Stimulated activated CD4-positive, alpha-beta T cell treated with anti-CD3 and anti-CD28 coated beads, Interleukin-4, amount 100 ng/mL, for 1 hour (primary cell): ENCODE measurements at regions not wholly inside any gene's neighbourhood (a gene's known extent, or its start where the extent isn't known, plus 50 kb on each side); places are given as distances from the start of the nearest gene placed in this dataset.
"Not testable (repeated sequence)": the region's sequence is repeated elsewhere in the genome, so short reads cannot be mapped to it uniquely, and the experiment has no call there.

Experiments used
- DNase-seq: peaks from one replicate; pipeline ENCODE4 v3.0.0-alpha.2; 2020

GRCh38 chr11:37370817-37371216 lies 772.8 kb upstream of the RAG2 start:
- no peak for DNase-seq

- DNase-seq, result no peak
Observed at GRCh38 chr11:37364246-37364839, 766.3 kb upstream of the RAG2 start.

GRCh38 chr11:37353192-37353591 lies 755.2 kb upstream of the RAG2 start:
- no peak for DNase-seq

- DNase-seq, result no peak
Observed at GRCh38 chr11:37352485-37352884, 754.4 kb upstream of the RAG2 start.

GRCh38 chr11:37343290-37343689 lies 745.3 kb upstream of the RAG2 start:
- DNase-seq, result no peak

DNA sequence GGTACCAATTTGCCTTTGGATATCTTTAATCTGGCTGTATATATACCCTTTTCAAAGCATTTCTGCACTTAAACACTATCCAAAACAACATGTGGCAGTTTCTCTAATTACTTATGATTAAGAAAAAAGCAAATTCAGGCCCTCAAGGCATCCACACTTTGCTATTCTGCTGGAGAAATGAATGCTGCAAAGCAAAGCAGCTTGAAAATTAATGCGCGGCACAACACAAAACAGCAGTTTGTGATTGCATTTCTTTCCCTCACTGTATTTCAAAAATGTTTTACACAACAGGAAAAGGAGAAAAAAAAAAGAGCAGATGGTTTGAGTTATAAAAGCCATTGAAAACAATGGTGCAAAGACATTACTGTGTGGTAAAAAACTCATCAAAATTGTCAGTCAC lies 738.4 kb upstream of the RAG2 start:
- no peak for DNase-seq

DNA sequence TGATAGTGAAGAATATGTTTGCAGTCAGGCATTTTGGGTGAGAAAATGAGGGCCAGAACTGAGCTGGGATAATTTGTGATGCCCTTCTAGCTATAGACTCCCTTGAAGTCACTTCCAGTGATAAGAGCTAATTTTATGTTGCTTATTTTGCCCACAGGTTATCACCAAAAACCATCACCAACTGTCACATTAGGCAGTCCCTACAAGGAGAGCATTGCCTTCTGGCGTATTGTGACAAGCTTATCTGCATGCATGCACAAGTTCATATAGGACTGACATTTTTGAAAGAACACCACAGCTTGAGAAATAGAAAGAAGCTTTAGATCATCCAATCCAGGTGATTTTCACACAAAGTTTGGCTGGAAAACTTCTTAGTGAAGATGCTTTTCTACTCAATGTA lies 735.3 kb upstream of the RAG2 start:
- DNase-seq, result no peak

- no peak for DNase-seq
Observed at GRCh38 chr11:37323843-37324242, 725.8 kb upstream of the RAG2 start.

GRCh38 chr11:37322333-37323194 lies 724.5 kb upstream of the RAG2 start:
- DNase-seq, result no peak

DNA sequence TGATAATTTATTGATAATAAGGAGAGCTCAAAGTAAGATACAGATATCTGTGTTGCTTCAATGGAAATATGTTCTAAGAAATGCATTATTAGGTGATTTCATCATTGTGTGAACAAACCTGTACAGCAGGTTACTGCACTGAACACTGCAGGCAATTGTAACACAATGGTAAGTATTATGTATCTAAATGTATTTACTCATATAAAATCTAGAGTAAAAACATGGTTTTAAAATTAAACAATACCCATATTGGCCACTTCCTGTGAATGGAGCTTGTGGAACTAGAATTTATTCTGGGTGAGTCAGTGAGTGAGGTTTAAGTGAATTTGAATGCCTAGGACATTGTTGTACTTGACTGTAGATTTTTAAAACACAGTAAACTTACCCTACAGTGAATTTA lies 722.9 kb upstream of the RAG2 start:
- no peak for DNase-seq

GRCh38 chr11:37317803-37318202 lies 719.8 kb upstream of the RAG2 start:
- no peak for DNase-seq

DNA sequence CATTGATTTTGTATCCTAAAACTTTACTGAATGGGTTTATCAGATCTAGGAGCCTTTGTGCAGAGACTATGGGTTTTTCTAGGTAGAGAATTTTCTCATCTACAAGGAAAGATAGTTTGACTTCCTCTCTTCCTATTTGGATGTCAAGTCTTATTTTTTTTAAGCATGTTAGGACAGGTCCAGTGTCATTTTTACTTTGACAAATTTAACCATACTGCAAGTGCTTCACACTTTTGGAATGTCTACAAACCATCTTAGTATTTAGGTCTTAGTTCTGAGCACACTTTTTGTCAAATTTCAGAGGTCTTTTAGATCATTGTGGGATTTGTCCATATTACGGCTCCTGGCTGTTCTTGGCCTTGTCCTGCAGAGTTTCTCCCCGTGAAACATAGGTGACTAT lies 715.2 kb upstream of the RAG2 start:
- DNase-seq, result no peak

GRCh38 chr11:37306563-37306962 lies 708.5 kb upstream of the RAG2 start:
- DNase-seq, result no peak

GRCh38 chr11:37301405-37301804 lies 703.4 kb upstream of the RAG2 start:
- DNase-seq, result not testable (repeated sequence)

- no peak for DNase-seq
Observed at GRCh38 chr11:37298173-37298572, 700.1 kb upstream of the RAG2 start.

DNA sequence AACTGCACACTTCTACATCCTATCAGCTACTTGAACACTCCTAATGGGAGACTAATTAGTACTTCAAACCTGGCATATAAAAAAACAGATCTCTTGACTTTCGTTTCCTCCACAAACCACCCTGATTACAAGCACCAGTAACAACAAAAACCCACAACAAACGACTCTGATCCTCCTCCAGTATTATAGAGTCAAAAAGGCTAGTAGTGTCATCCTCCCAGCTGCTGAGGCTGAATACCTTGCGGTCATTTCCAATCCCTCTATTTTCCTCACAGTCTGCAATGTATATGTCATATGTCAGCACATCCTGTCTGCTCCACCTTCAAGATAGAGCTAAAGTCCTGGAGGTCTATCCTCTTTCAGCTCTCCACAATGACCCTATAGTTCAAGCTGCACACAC lies 688.9 kb upstream of the RAG2 start:
- DNase-seq, result no peak

DNA sequence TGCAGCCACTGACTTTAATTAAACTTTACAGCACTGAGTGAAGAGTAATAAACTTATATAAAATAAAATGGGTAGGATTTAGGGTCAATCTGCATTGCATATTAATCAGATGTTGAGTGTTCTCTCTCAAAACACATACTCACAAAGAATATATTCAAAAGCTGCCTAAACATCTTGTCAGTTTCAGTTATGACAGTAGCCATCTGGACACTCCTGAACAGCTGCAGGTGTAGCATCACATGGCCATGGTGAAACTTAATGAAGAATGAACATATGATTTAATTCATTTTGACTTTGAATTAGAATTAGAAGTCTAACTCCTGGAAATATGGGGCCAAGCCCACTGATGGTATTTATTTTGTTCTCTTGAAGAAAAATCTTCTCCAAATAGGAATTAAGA lies 684.3 kb upstream of the RAG2 start:
- DNase-seq, result no peak

GRCh38 chr11:37280200-37280599 lies 682.2 kb upstream of the RAG2 start:
- DNase-seq, result no peak

- no peak for DNase-seq
Observed at GRCh38 chr11:37277896-37278465, 679.9 kb upstream of the RAG2 start.

GRCh38 chr11:37264783-37265182 lies 666.7 kb upstream of the RAG2 start:
- no peak for DNase-seq

GRCh38 chr11:37264060-37264459 lies 666.0 kb upstream of the RAG2 start:
- DNase-seq, result no peak

DNA sequence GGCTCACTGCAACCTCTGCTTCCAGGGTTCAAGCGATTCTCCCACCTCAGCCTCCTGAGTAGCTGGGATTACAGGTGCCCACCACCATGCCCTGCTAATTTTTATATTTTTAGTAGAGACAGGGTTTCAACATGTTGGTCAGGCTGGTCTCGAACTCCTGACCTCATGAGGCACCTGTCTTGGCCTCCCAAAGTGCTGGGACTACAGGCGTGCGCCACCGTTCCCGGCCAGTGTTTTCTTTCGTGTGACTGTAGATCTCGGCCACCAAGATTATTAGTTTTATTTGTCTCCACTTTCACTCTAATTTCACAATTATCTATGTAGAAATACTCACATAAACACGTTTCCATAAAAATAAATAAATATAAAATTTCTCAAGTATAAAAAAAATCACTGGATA lies 665.4 kb upstream of the RAG2 start:
- DNase-seq, result not testable (repeated sequence)

GRCh38 chr11:37259734-37260133 lies 661.7 kb upstream of the RAG2 start:
- DNase-seq, result no peak

DNA sequence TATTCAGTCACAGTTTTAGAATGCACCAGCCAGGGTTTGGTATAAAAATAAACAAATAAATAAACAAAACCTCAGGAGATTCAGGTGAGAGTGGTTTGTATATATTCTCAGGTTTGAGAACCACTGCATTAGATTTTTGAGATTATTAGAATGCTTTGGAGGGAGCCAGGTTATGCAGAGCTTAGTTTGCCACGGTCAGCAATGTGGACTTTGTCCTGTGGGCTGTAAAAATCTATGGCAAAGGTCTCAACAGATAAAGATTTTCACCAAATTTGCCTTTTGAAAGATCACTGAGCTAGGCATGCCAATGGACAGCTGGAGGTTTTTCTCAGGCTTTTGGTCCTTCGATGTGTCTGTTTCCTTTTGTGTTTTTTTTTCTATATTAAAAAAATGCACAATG lies 650.1 kb upstream of the RAG2 start:
- no peak for DNase-seq
